ENCODE measurements at regions not wholly inside any gene's neighbourhood (a gene's known extent, or its start where the extent isn't known, plus 50 kb on each side); places are given as distances from the start of the nearest gene placed in this dataset.

DNA sequence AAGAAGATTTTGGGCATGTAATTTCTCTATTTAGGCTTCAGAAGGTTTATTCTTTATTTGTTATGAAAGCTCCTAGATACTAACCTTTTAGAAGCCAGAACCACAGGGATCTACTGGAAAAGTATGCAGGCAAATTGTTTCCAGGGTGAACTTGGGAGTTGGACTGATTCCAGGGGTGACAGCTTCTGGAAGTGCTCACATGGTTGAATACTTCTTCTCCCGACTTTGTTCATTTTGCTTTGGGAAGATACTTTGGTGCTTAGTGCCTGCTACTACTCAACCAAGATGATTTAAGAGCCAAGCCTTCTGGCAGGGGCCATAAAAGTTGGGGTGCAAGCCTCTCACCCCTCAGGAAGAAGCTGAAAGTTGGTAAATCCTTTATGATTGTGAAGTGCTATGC is 445.6 kb downstream of the ACTRT1 start:
- WGBS, 2 experiments (ENCODE audit: extremely low coverage in 2 of 2, insufficient read length in 1 of 2): no CpG with 5 or more reads among the region's 1 CpG
- Histone ChIP-seq H3K56ac (ENCODE audit: extremely low read depth, insufficient read depth, low read length) (no peak overlapping the region), H4K8ac (ENCODE audit: low read depth in 2 of 2, low read length in 2 of 2) (no peak overlapping the region), H3K14ac (replicated peaks; ENCODE audit: low read depth, low read length) (no peak overlapping the region), H3K4me3 (ENCODE audit: insufficient read depth, low read depth, low read length) (no peak overlapping the region), H2BK15ac (ENCODE audit: low read depth, low read length) (no peak overlapping the region), H3K23ac (ENCODE audit: low read depth, low read length) (no peak overlapping the region), H3K4me2 (ENCODE audit: low read depth, low read length) (no peak overlapping the region), H2BK120ac (ENCODE audit: low read depth, low read length) (no peak overlapping the region), H2BK5ac (ENCODE audit: low read depth, low read length, poor library complexity, severe bottlenecking) (no peak overlapping the region), H3K27me3 (ENCODE audit: control insufficient read depth, insufficient read depth, low read length) (no peaks in the 10 kb centered on the region), H3K9ac (ENCODE audit: low read depth, low read length) (no peak overlapping the region), H2AFZ (replicated peaks; ENCODE audit: low read length, poor library complexity) (no peak overlapping the region), H3K18ac (ENCODE audit: low read depth, low read length) (no peak overlapping the region), H2BK20ac (ENCODE audit: low read depth, low read length) (no peak overlapping the region), H4K91ac (ENCODE audit: insufficient read depth, low read depth, low read length) (no peak overlapping the region), H3K9me1 (ENCODE audit: insufficient read depth, low read length) (no peaks in the 10 kb centered on the region), H4K5ac (ENCODE audit: low read depth, low read length) (no peak overlapping the region), H2AK9ac (replicated peaks; ENCODE audit: low read depth, low read length, poor library complexity) (no peak overlapping the region), H3K4ac (ENCODE audit: low read depth, low read length) (no peak overlapping the region), H4K20me1 (ENCODE audit: insufficient read depth, low read length) (no peaks in the 10 kb centered on the region), H3K9me3 (ENCODE audit: control insufficient read depth, insufficient read depth, low read length) (no peaks in the 10 kb centered on the region), H2AK5ac (ENCODE audit: low read depth, low read length) (no peak overlapping the region), H3K4me1 (ENCODE audit: control insufficient read depth, insufficient read depth, low read length) (no peaks in the 10 kb centered on the region), H3K36me3 (ENCODE audit: control insufficient read depth, insufficient read depth, low read length) (no peaks in the 10 kb centered on the region), H3K79me1 (ENCODE audit: low read depth in 1 of 2, low read length in 2 of 2) (no peaks in the 10 kb centered on the region), H3K27ac (ENCODE audit: insufficient read depth, low read length) (no peak overlapping the region)
- dilution Hi-C loops (cut with HindIII; ENCODE audit: low sequenced_read_pairs, unreplicated experiment) (no loop called here), intact Hi-C loops (cut with micrococcal nuclease) (no loop called here), in situ Hi-C loops (cut with MboI; ENCODE audit: low sequenced_read_pairs) (no loop called here)
- POLR2A ChIA-PET (ENCODE audit: unreplicated experiment): no interaction called here
- no peak for DNase-seq
- no peak for ATAC-seq (ENCODE audit: low read depth)
- TF ChIP-seq CEBPB (IDR thresholded peaks at IDR 0.05; ENCODE audit: low read depth, low read length): no peak
- TF ChIP-seq SMC3 (IDR thresholded peaks at IDR 0.05; ENCODE audit: low read depth, low read length): no peak
- BruUV-seq (replicated peaks): no TSS peak
- CTCF ChIA-PET: no interaction called here

All from IMR-90 (cell line).